Breast epithelium (tissue), 4 donors: ENCODE measurements at regions not wholly inside any gene's neighbourhood (a gene's known extent, or its start where the extent isn't known, plus 50 kb on each side); places are given as distances from the start of the nearest gene placed in this dataset.

Source experiments
- DNase-seq, 2 donors: peaks; one replicate each; pipeline ENCODE4 v3.0.0-alpha.2; 2019; ENCODE audit warnings: low spot score in 2 of 2
- H3K27ac ChIP-seq, 2 donors: fragments of 200-600 bp; sonication (generic) in 1 of 2; one replicate each; pipeline ENCODE4 v1.5.1; 2016 to 2019; ENCODE audit warnings: mild to moderate bottlenecking in 1 of 2
- H3K27me3 ChIP-seq, 2 donors: fragments of 200-600 bp; sonication (generic) in 1 of 2; one replicate each; pipeline versions ENCODE4 v1.5.1 to v1.6.0; 2017 to 2019; ENCODE audit warnings: control low read depth in 1 of 2, mild to moderate bottlenecking in 1 of 2
- H3K36me3 ChIP-seq: fragments of 200-600 bp; one replicate; pipeline ENCODE4 v1.5.1; 2019
- H3K4me1 ChIP-seq, 2 donors: fragments of 200-600 bp; sonication (generic); one replicate each; pipeline ENCODE4 v1.5.1; 2016 to 2019; ENCODE audit warnings: control low read depth in 1 of 2
- H3K4me3 ChIP-seq, 3 donors: fragments of 200-600 bp; sonication (generic); 1 replicate in 2 of 3; 2 replicates in 1 of 3; pipeline ENCODE4 v1.5.1; 2016 to 2019; ENCODE audit warnings: mild to moderate bottlenecking in 3 of 3, moderate library complexity in 2 of 3
- H3K9me3 ChIP-seq, 2 donors: fragments of 200-600 bp; sonication (generic) in 1 of 2; one replicate each; pipeline ENCODE4 v1.5.1; 2016 to 2019; ENCODE audit warnings: control low read depth in 1 of 2
- CTCF ChIP-seq, 3 donors: fragments of 450-650 bp; IDR thresholded peaks; one replicate each; pipeline ENCODE4 v1.5.1; 2016 to 2017; ENCODE audit warnings: antibody characterized with exemption in 3 of 3, mild to moderate bottlenecking in 3 of 3, moderate library complexity in 3 of 3
- POLR2A ChIP-seq: fragments of 450-650 bp; IDR thresholded peaks from one replicate; pipeline ENCODE4 v1.6.1; 2016; ENCODE audit warnings: antibody characterized with exemption, mild to moderate bottlenecking, moderate library complexity
- POLR2AphosphoS5 ChIP-seq, 3 donors: sonication (generic); formaldehyde crosslinking; IDR thresholded peaks; one replicate each; pipeline ENCODE4 v1.6.1; 2017; ENCODE audit warnings: antibody characterized with exemption in 3 of 3
- intact Hi-C: fragments of 100-400 bp; cut with DNase I; formaldehyde crosslinking; loops from one replicate; pipeline ENCODE4 v1.15.1; 2023; ENCODE audit warnings: low total_unique reads

GRCh38 chr17:62160816-62161215 lies 95.7 kb upstream of the MED13 start:
- TF ChIP-seq POLR2A (no peak), CTCF (IDR thresholded peaks at IDR 0.05) (no peak), POLR2AphosphoS5 (IDR thresholded peaks at IDR 0.05) (no peak)
- no peak for DNase-seq
- Histone ChIP-seq H3K36me3 (no peaks in the 10 kb centered on the region), H3K9me3 (no peaks in the 10 kb centered on the region), H3K27ac (no peak overlapping the region), H3K4me3 (no peak overlapping the region), H3K27me3 (no peaks in the 10 kb centered on the region), H3K4me1 (no peaks in the 10 kb centered on the region)
- intact Hi-C loops = no loop called here

- intact Hi-C loops = no loop called here
- H3K36me3 ChIP-seq = no peaks in the 10 kb centered on the region
Observed at GRCh38 chr17:62159994-62160393, 94.9 kb upstream of the MED13 start.

GRCh38 chr17:62156949-62157348 lies 91.9 kb upstream of the MED13 start:
- H3K27me3 ChIP-seq = no peaks in the 10 kb centered on the region
- no peaks in the 10 kb centered on the region for H3K9me3 ChIP-seq
- H3K4me3 ChIP-seq = no peak overlapping the region
- no peak overlapping the region for H3K27ac ChIP-seq
- H3K36me3 ChIP-seq = no peaks in the 10 kb centered on the region
- intact Hi-C loops = no loop called here
- TF ChIP-seq CTCF (IDR thresholded peaks at IDR 0.05) = no peak
- no peak for TF ChIP-seq POLR2AphosphoS5 (IDR thresholded peaks at IDR 0.05)
- TF ChIP-seq POLR2A = no peak
- DNase-seq = no peak
- no peaks in the 10 kb centered on the region for H3K4me1 ChIP-seq

More at GRCh38 chr17:62159994-62160393, 94.9 kb upstream of the MED13 start:
- Histone ChIP-seq H3K4me1 (no peaks in the 10 kb centered on the region), H3K27me3 (no peaks in the 10 kb centered on the region), H3K9me3 (no peaks in the 10 kb centered on the region), H3K4me3 (no peak overlapping the region), H3K27ac (no peak overlapping the region)
- no peak for TF ChIP-seq POLR2A
- TF ChIP-seq CTCF (IDR thresholded peaks at IDR 0.05) = no peak
- no peak for TF ChIP-seq POLR2AphosphoS5 (IDR thresholded peaks at IDR 0.05)
- DNase-seq = no peak

GRCh38 chr17:62154909-62155308 lies 89.8 kb upstream of the MED13 start:
- no peak overlapping the region for H3K4me3 ChIP-seq
- H3K27ac ChIP-seq = no peak overlapping the region
- H3K4me1 ChIP-seq = no peaks in the 10 kb centered on the region
- H3K27me3 ChIP-seq = no peaks in the 10 kb centered on the region
- intact Hi-C loops = no loop called here
- TF ChIP-seq POLR2AphosphoS5 (IDR thresholded peaks at IDR 0.05) (no peak), CTCF (IDR thresholded peaks at IDR 0.05) (no peak), POLR2A (no peak)
- no peaks in the 10 kb centered on the region for H3K9me3 ChIP-seq
- no peaks in the 10 kb centered on the region for H3K36me3 ChIP-seq
- no peak for DNase-seq

GRCh38 chr17:62150471-62150870 lies 85.4 kb upstream of the MED13 start:
- H3K36me3 ChIP-seq = no peaks in the 10 kb centered on the region
- DNase-seq = no peak
- TF ChIP-seq CTCF (IDR thresholded peaks at IDR 0.05) (no peak), POLR2AphosphoS5 (IDR thresholded peaks at IDR 0.05) (no peak), POLR2A (no peak)
- no peaks in the 10 kb centered on the region for H3K4me1 ChIP-seq
- intact Hi-C loops = no loop called here
- H3K4me3 ChIP-seq = no peak overlapping the region
- no peaks in the 10 kb centered on the region for H3K9me3 ChIP-seq
- no peaks in the 10 kb centered on the region for H3K27me3 ChIP-seq
- H3K27ac ChIP-seq = no peak overlapping the region
